Suprapubic skin (tissue), 4 donors: ENCODE measurements at regions not wholly inside any gene's neighbourhood (a gene's known extent, or its start where the extent isn't known, plus 50 kb on each side); places are given as distances from the start of the nearest gene placed in this dataset.
"Not testable (repeated sequence)": the region's sequence is repeated elsewhere in the genome, so short reads cannot be mapped to it uniquely, and the experiment has no call there.

Experiments
- DNase-seq, 2 donors: peaks; one replicate each; pipeline ENCODE4 v3.0.0-alpha.2; 2019; ENCODE audit warnings: low spot score in 2 of 2
- H3K27ac ChIP-seq: fragments of 200-600 bp; sonication (generic); one replicate; pipeline ENCODE4 v1.5.1; 2019
- H3K27me3 ChIP-seq: fragments of 200-600 bp; sonication (generic); one replicate; pipeline ENCODE4 v1.5.1; 2019
- H3K36me3 ChIP-seq: fragments of 200-600 bp; sonication (generic); one replicate; pipeline ENCODE4 v1.5.1; 2019
- H3K4me1 ChIP-seq: fragments of 200-600 bp; sonication (generic); one replicate; pipeline ENCODE4 v1.5.1; 2019
- H3K4me3 ChIP-seq: fragments of 200-600 bp; sonication (generic); one replicate; pipeline ENCODE4 v1.5.1; 2019; ENCODE audit warnings: mild to moderate bottlenecking
- H3K9me3 ChIP-seq: fragments of 200-600 bp; sonication (generic); one replicate; pipeline ENCODE4 v1.5.1; 2019
- CTCF ChIP-seq, 2 donors: fragments of 200-600 bp in 1 of 2; fragments of 450-650 bp in 1 of 2; sonication (generic) in 1 of 2; IDR thresholded peaks; one replicate each; pipeline ENCODE4 v1.5.1; 2016 to 2019; ENCODE audit warnings: antibody characterized with exemption in 2 of 2, mild to moderate bottlenecking in 1 of 2, moderate library complexity in 1 of 2
- EP300 ChIP-seq: sonication (generic); formaldehyde crosslinking; IDR thresholded peaks from one replicate; pipeline ENCODE4 v1.6.1; 2017; ENCODE audit warnings: antibody characterized with exemption
- POLR2A ChIP-seq, 2 donors: fragments of 450-650 bp; IDR thresholded peaks; one replicate each; pipeline ENCODE4 v1.6.1; 2017; ENCODE audit warnings: antibody characterized with exemption in 2 of 2, mild to moderate bottlenecking in 2 of 2, moderate library complexity in 2 of 2
- POLR2AphosphoS5 ChIP-seq, 3 donors: sonication (generic); formaldehyde crosslinking; IDR thresholded peaks; one replicate each; pipeline ENCODE4 v1.6.1; 2017; ENCODE audit warnings: antibody characterized with exemption in 3 of 3
- WGBS: methylation state at CpG from one replicate; pipeline ENCODE4 v1.1.5; 2018; 5-methylcytosine and 5-hydroxymethylcytosine counted together

GRCh38 chr14:26286081-26286912 is 311.5 kb downstream of the NOVA1 start:
- 50% methylated on average over 9 of the region's 9 CpGs for WGBS
- H3K27ac ChIP-seq = no peak overlapping the region
- DNase-seq = no peak

GRCh38 chr14:26282578-26282977 is 315.3 kb downstream of the NOVA1 start:
- Histone ChIP-seq H3K27ac (no peak overlapping the region), H3K4me1 (peaks cover 12% of the 10 kb centered on the region), H3K4me3 (no peak overlapping the region), H3K36me3 (no peaks in the 10 kb centered on the region), H3K27me3 (no peaks in the 10 kb centered on the region), H3K9me3 (no peaks in the 10 kb centered on the region)
- no peak for DNase-seq
- WGBS = 45% methylated on average over 2 of the region's 2 CpGs
- TF ChIP-seq POLR2A (IDR thresholded peaks at IDR 0.05) = no peak
- no peak for TF ChIP-seq POLR2AphosphoS5 (IDR thresholded peaks at IDR 0.05)
- TF ChIP-seq EP300 = no peak
- TF ChIP-seq CTCF (IDR thresholded peaks at IDR 0.05) = no peak

More at GRCh38 chr14:26286081-26286912, 311.5 kb downstream of the NOVA1 start:
- TF ChIP-seq POLR2AphosphoS5 (IDR thresholded peaks at IDR 0.05) (no peak), EP300 (no peak), CTCF (IDR thresholded peaks at IDR 0.05) (no peak), POLR2A (IDR thresholded peaks at IDR 0.05) (no peak)
- H3K36me3 ChIP-seq = no peaks in the 10 kb centered on the region
- H3K4me1 ChIP-seq = peaks cover 12% of the 10 kb centered on the region
- no peak overlapping the region for H3K4me3 ChIP-seq
- H3K27me3 ChIP-seq = no peaks in the 10 kb centered on the region
- no peaks in the 10 kb centered on the region for H3K9me3 ChIP-seq

- not testable (repeated sequence) for H3K27ac ChIP-seq, H3K27me3 ChIP-seq, H3K9me3 ChIP-seq, DNase-seq, H3K36me3 ChIP-seq, H3K4me3 ChIP-seq
- WGBS = 58% methylated on average over 5 of the region's 5 CpGs
- H3K4me1 ChIP-seq = peaks cover 11% of the 10 kb centered on the region
These were observed 315.8 kb downstream of the NOVA1 start for GRCh38 chr14:26282011-26282410.

GRCh38 chr14:26281280-26281998 is 316.4 kb downstream of the NOVA1 start:
- no peaks in the 10 kb centered on the region for H3K36me3 ChIP-seq
- H3K27ac ChIP-seq = no peak overlapping the region
- DNase-seq = no peak
- WGBS = 63% methylated on average over 5 of the region's 5 CpGs
- H3K27me3 ChIP-seq = no peaks in the 10 kb centered on the region
- no peak overlapping the region for H3K4me3 ChIP-seq
- H3K9me3 ChIP-seq = no peaks in the 10 kb centered on the region
- H3K4me1 ChIP-seq = peaks cover 7% of the 10 kb centered on the region
- TF ChIP-seq CTCF (IDR thresholded peaks at IDR 0.05) (no peak), POLR2A (IDR thresholded peaks at IDR 0.05) (no peak)

- no peaks in the 10 kb centered on the region for H3K9me3 ChIP-seq
- H3K4me3 ChIP-seq = no peak overlapping the region
- H3K4me1 ChIP-seq = peaks cover under 1% of the 10 kb centered on the region
- 93% methylated on average over 2 of the region's 2 CpGs for WGBS
- no peak for TF ChIP-seq EP300
- no peak for TF ChIP-seq POLR2A (IDR thresholded peaks at IDR 0.05)
- TF ChIP-seq CTCF (IDR thresholded peaks at IDR 0.05) = no peak
- no peak for TF ChIP-seq POLR2AphosphoS5 (IDR thresholded peaks at IDR 0.05)
- no peaks in the 10 kb centered on the region for H3K36me3 ChIP-seq
- H3K27ac ChIP-seq = no peak overlapping the region
- DNase-seq = no peak
- H3K27me3 ChIP-seq = no peaks in the 10 kb centered on the region
These were observed 321.1 kb downstream of the NOVA1 start for GRCh38 chr14:26276757-26277156.
